HepG2 (cell line): ENCODE measurements at regions not wholly inside any gene's neighbourhood (a gene's known extent, or its start where the extent isn't known, plus 50 kb on each side); places are given as distances from the start of the nearest gene placed in this dataset.

Experiments
- ATAC-seq: fragments of 200-7000 bp; cut with Tn5 transposase; 3 replicates; pipeline ENCODE4 v1.9.1; 2020; ENCODE audit warnings: mild to moderate bottlenecking, moderate library complexity
- BruUV-seq: library from RNA; stranded (reverse); fragments of 400-500 nt; replicated peaks from 2 replicates; lab custom pipeline; 2021; lab: Mats Ljungman, UMichigan
- CTCF ChIA-PET: fragments of 300-600 bp; formaldehyde crosslinking; extraction: SDS; loops from one replicate; lab custom pipeline; 2021; ENCODE audit warnings: low total read pairs, inconsistent platforms, low intra/inter-chr PET ratio; lab: Yijun Ruan, JAX
- POLR2A ChIA-PET: fragments of 350-600 bp; sonication (Branson Sonifier 250); formaldehyde crosslinking; loops from one replicate; lab custom pipeline; 2020; ENCODE audit warnings: antibody characterized with exemption, inconsistent platforms; lab: Yijun Ruan, JAX
- DNase-seq: peaks from one replicate; pipeline ENCODE4 v3.0.0-alpha.2; 2015; ENCODE audit warnings: low spot score
- FAIRE-seq: peaks from 3 replicates; lab custom pipeline; 2011; peaks lifted over from hg19 to GRCh38; lab: Jason Lieb, UNC
- H2AFZ ChIP-seq: one replicate; pipeline ENCODE4 v1.6.1; 2011; ENCODE audit warnings: low read length, inconsistent platforms
- H3K27ac ChIP-seq: fragments of 300-600 bp; 3 replicates; pipeline ENCODE4 v1.8.0; 2011; ENCODE audit warnings: mixed run types, mild to moderate bottlenecking, mixed read lengths, low read length, inconsistent platforms; ENCODE audit not compliant: insufficient read depth; ENCODE audit errors: extremely low read length
- H3K27me3 ChIP-seq, 2 experiments: fragments of 200-600 bp in 1 of 2; 2 replicates in 1 of 2; 3 replicates in 1 of 2; pipeline versions ENCODE4 v1.6.0 to v1.8.0; 2011; ENCODE audit warnings: low read length in 2 of 2, mild to moderate bottlenecking in 2 of 2, moderate library complexity in 2 of 2, inconsistent platforms in 1 of 2; ENCODE audit not compliant: insufficient read depth in 2 of 2, control insufficient read depth in 1 of 2
- H3K36me3 ChIP-seq, 2 experiments: fragments of 200-600 bp in 1 of 2; replicated peaks in 1 of 2; 2 replicates in 1 of 2; 3 replicates in 1 of 2; pipeline versions ENCODE4 v1.5.1 to v1.8.0; 2011; ENCODE audit warnings: low read length in 2 of 2, inconsistent platforms in 1 of 2; ENCODE audit not compliant: insufficient read depth in 2 of 2, control insufficient read depth in 1 of 2
- H3K4me1 ChIP-seq: 2 replicates; pipeline ENCODE4 v1.5.1; 2012; ENCODE audit warnings: low read length, inconsistent platforms; ENCODE audit not compliant: insufficient read depth
- H3K4me2 ChIP-seq: 2 replicates; pipeline ENCODE4 v1.6.0; 2011; ENCODE audit warnings: low read depth, low read length, inconsistent platforms
- H3K4me3 ChIP-seq, 3 experiments: fragments of 200-600 bp in 1 of 3; sonication (generic), shearing (Covaris generic) in 1 of 3; replicated peaks in 1 of 3; 2 replicates each; pipeline ENCODE4 v1.5.1; 2011 to 2016; ENCODE audit warnings: low read length in 3 of 3, inconsistent platforms in 2 of 3, low read depth in 2 of 3, mild to moderate bottlenecking in 2 of 3, control low read depth in 1 of 3, mixed read lengths in 1 of 3; ENCODE audit not compliant: insufficient read depth in 1 of 3
- H3K79me2 ChIP-seq: one replicate; pipeline ENCODE4 v1.6.1; 2011; ENCODE audit warnings: low read length, inconsistent platforms; ENCODE audit not compliant: insufficient read depth
- H3K9ac ChIP-seq: 2 replicates; pipeline ENCODE4 v1.6.0; 2011; ENCODE audit warnings: mild to moderate bottlenecking, low read depth, low read length, inconsistent platforms; ENCODE audit not compliant: insufficient read depth
- H3K9me3 ChIP-seq: 2 replicates; pipeline ENCODE4 v1.5.1; 2012; ENCODE audit warnings: mild to moderate bottlenecking, low read length
- H4K20me1 ChIP-seq: 2 replicates; pipeline ENCODE4 v1.6.0; 2011; ENCODE audit warnings: inconsistent platforms, mild to moderate bottlenecking, low read length, moderate library complexity; ENCODE audit not compliant: insufficient read depth
- ATF7 ChIP-seq, 2 experiments: fragments of 450-650 bp in 1 of 2; sonication (generic) in 1 of 2; formaldehyde crosslinking in 1 of 2; IDR thresholded peaks; 2 replicates each; pipeline versions ENCODE4 v1.4.0 to v1.6.1; 2016 to 2020; ENCODE audit warnings: antibody characterized with exemption in 1 of 2, mild to moderate bottlenecking in 1 of 2, missing genetic modification reagents in 1 of 2
- CREB1 ChIP-seq, 2 experiments: fragments of 450-650 bp in 1 of 2; IDR thresholded peaks; 2 replicates each; pipeline ENCODE4 v1.6.1; 2016 to 2017; ENCODE audit warnings: control low read depth in 1 of 2, mild to moderate bottlenecking in 1 of 2, missing compliant biosample characterization in 1 of 2, missing genetic modification characterization in 1 of 2
- MAZ ChIP-seq, 2 experiments: sonication (generic) in 1 of 2; formaldehyde crosslinking in 1 of 2; IDR thresholded peaks; 2 replicates each; pipeline versions ENCODE4 v1.5.0 to v1.6.1; 2012 to 2020; ENCODE audit warnings: low read depth in 2 of 2, mild to moderate bottlenecking in 2 of 2, borderline replicate concordance in 1 of 2, improper control_type of control experiment in 1 of 2, low read length in 1 of 2, missing genetic modification reagents in 1 of 2, moderate library complexity in 1 of 2
- SP4 ChIP-seq: sonication (generic); formaldehyde crosslinking; IDR thresholded peaks from 2 replicates; pipeline ENCODE4 v1.8.1; 2023; ENCODE audit warnings: mild to moderate bottlenecking, missing genetic modification reagents
- ZBTB39 ChIP-seq: sonication (generic); formaldehyde crosslinking; IDR thresholded peaks from 2 replicates; pipeline ENCODE4 v1.5.0; 2020; ENCODE audit warnings: missing genetic modification reagents
- ZNF138 ChIP-seq: sonication (generic); formaldehyde crosslinking; IDR thresholded peaks from 2 replicates; pipeline ENCODE4 v1.5.0; 2020; ENCODE audit warnings: mild to moderate bottlenecking, low read depth, missing genetic modification reagents
- ZNF230 ChIP-seq: sonication (generic); formaldehyde crosslinking; IDR thresholded peaks from 2 replicates; pipeline ENCODE4 v1.4.0; 2020; ENCODE audit warnings: mild to moderate bottlenecking, missing genetic modification reagents
- ZNF333 ChIP-seq: sonication (generic); formaldehyde crosslinking; IDR thresholded peaks from 2 replicates; pipeline ENCODE4 v1.4.0; 2020; ENCODE audit warnings: mild to moderate bottlenecking, missing genetic modification reagents, borderline replicate concordance
- ZNF354B ChIP-seq: sonication (generic); formaldehyde crosslinking; IDR thresholded peaks from 2 replicates; pipeline ENCODE4 v1.8.0; 2022; ENCODE audit warnings: mild to moderate bottlenecking, missing genetic modification reagents
- ZNF441 ChIP-seq: sonication (generic); formaldehyde crosslinking; IDR thresholded peaks from 2 replicates; pipeline ENCODE4 v1.7.0; 2021; ENCODE audit warnings: missing genetic modification reagents, borderline replicate concordance
- ZNF569 ChIP-seq: sonication (generic); formaldehyde crosslinking; IDR thresholded peaks from 2 replicates; pipeline ENCODE4 v1.5.0; 2020; ENCODE audit warnings: mild to moderate bottlenecking, missing genetic modification reagents, moderate library complexity, borderline replicate concordance
- WGBS: methylation state at CpG from one replicate; pipeline ENCODE4 v1.1.6; 2017; ENCODE audit warnings: low lambda C conversion rate; 5-methylcytosine and 5-hydroxymethylcytosine counted together
- in situ Hi-C: cut with HindIII; loops from 2 replicates; pipeline ENCODE4 v1.10.0; 2017; ENCODE audit warnings: low pct_unique_long_range_greater_than_20kb; ENCODE audit not compliant: extremely low pct_ligation_motif_present
- intact Hi-C: fragments of 100-400 bp; cut with micrococcal nuclease; formaldehyde crosslinking; loops from one replicate; pipeline ENCODE4 v1.10.0; 2022; ENCODE audit not compliant: unreplicated experiment
- TF ChIP-seq, protein P1 (sequence below): sonication (generic); formaldehyde crosslinking; IDR thresholded peaks from 2 replicates; pipeline ENCODE4 v1.8.0; 2022; ENCODE audit warnings: mild to moderate bottlenecking, missing genetic modification reagents; ENCODE audit not compliant: insufficient replicate concordance
- TF ChIP-seq, protein P2 (sequence below): sonication (generic); formaldehyde crosslinking; conservative IDR thresholded peaks from 2 replicates; pipeline ENCODE4 v1.8.0; 2022; ENCODE audit warnings: low read depth, missing genetic modification reagents

- no peak overlapping the region for H3K9ac ChIP-seq
- no peak overlapping the region for H3K4me3 ChIP-seq
- no peak for DNase-seq
- H3K27me3 ChIP-seq: no peaks in the 10 kb centered on the region
- H4K20me1 ChIP-seq: no peaks in the 10 kb centered on the region
- no peak overlapping the region for H2AFZ ChIP-seq
- TF ChIP-seq MAZ (IDR thresholded peaks at IDR 0.05; ENCODE audit: borderline replicate concordance, low read depth, low read length): no peak
- no peak for TF ChIP-seq MAZ (CRISPR knock-in tag; IDR thresholded peaks at IDR 0.05; ENCODE audit: low read depth)
- peak; percentile 69 for TF ChIP-seq ATF7 (IDR thresholded peaks at IDR 0.05)
- TF ChIP-seq ATF7 (CRISPR knock-in tag; IDR thresholded peaks at IDR 0.05): no peak
- TF ChIP-seq ZNF569 (CRISPR knock-in tag): no peak
- peak; percentile 57 for TF ChIP-seq CREB1 (IDR thresholded peaks at IDR 0.05)
- no peak for TF ChIP-seq CREB1 (CRISPR knock-in tag; IDR thresholded peaks at IDR 0.05)
- TF ChIP-seq, all 625 proteins: peak for 2
- FAIRE-seq (no peak), ATAC-seq (no peak)
- ChIA-PET CTCF (no interaction called here), POLR2A (no interaction called here)
- no peaks in the 10 kb centered on the region for H3K4me1 ChIP-seq
- H3K27ac ChIP-seq: no peak overlapping the region
- H3K9me3 ChIP-seq: no peaks in the 10 kb centered on the region
- in situ Hi-C loops: no loop called here
- WGBS: 0% methylated on average over 2 of the region's 2 CpGs
- intact Hi-C loops: no loop called here
- H3K4me2 ChIP-seq: no peak overlapping the region
- H3K36me3 ChIP-seq: no peaks in the 10 kb centered on the region
- no peaks in the 10 kb centered on the region for H3K79me2 ChIP-seq
- BruUV-seq: no TSS peak
Measured at GRCh38 chr3:163543662-163544061, 1534.6 kb downstream of the SI start.

DNA sequence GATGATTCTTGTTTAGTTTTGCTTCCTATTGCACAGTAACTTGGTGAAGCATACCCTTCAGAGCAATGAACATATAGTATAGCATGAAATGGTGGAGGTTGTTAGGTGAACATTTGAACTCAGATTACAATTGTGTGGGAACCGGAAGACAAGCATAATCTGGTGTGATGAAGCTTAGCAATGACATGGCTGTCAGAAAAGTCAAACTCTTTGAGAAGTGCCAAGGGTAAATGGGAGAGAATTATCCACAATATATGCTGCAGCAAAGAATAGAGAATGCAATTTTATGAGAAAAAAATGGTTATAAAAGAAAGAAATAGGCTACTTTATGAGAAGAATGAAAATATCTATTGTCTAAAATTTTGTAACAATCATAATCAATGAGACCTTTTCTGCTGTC, 1536.7 kb downstream of the SI start:
- Histone ChIP-seq H3K27me3 (no peaks in the 10 kb centered on the region), H3K27ac (no peak overlapping the region), H3K4me3 (no peak overlapping the region), H2AFZ (no peak overlapping the region), H3K4me1 (no peaks in the 10 kb centered on the region), H3K9ac (no peak overlapping the region), H3K4me2 (no peak overlapping the region), H3K79me2 (no peaks in the 10 kb centered on the region), H3K9me3 (no peaks in the 10 kb centered on the region), H3K36me3 (no peaks in the 10 kb centered on the region), H4K20me1 (no peaks in the 10 kb centered on the region)
- intact Hi-C loops: no loop called here
- ATAC-seq (no peak), DNase-seq (no peak), FAIRE-seq (no peak)
- BruUV-seq: no TSS peak
- POLR2A ChIA-PET: no interaction called here
- in situ Hi-C loops: no loop called here
- 31% methylated on average over 1 of the region's 1 CpG for WGBS
- CTCF ChIA-PET: no interaction called here
- TF ChIP-seq, protein P1, sequence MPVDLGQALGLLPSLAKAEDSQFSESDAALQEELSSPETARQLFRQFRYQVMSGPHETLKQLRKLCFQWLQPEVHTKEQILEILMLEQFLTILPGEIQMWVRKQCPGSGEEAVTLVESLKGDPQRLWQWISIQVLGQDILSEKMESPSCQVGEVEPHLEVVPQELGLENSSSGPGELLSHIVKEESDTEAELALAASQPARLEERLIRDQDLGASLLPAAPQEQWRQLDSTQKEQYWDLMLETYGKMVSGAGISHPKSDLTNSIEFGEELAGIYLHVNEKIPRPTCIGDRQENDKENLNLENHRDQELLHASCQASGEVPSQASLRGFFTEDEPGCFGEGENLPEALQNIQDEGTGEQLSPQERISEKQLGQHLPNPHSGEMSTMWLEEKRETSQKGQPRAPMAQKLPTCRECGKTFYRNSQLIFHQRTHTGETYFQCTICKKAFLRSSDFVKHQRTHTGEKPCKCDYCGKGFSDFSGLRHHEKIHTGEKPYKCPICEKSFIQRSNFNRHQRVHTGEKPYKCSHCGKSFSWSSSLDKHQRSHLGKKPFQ (CRISPR knock-in tag): no peak
- TF ChIP-seq ZNF354B (CRISPR knock-in tag): no peak
- TF ChIP-seq, protein P2, sequence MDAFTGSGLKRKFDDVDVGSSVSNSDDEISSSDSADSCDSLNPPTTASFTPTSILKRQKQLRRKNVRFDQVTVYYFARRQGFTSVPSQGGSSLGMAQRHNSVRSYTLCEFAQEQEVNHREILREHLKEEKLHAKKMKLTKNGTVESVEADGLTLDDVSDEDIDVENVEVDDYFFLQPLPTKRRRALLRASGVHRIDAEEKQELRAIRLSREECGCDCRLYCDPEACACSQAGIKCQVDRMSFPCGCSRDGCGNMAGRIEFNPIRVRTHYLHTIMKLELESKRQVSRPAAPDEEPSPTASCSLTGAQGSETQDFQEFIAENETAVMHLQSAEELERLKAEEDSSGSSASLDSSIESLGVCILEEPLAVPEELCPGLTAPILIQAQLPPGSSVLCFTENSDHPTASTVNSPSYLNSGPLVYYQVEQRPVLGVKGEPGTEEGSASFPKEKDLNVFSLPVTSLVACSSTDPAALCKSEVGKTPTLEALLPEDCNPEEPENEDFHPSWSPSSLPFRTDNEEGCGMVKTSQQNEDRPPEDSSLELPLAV (CRISPR knock-in tag): no peak
- TF ChIP-seq SP4 (CRISPR knock-in tag): no peak
- TF ChIP-seq ZNF333: no peak
- no peak for TF ChIP-seq ZNF138 (CRISPR knock-in tag)
- TF ChIP-seq ZNF441 (CRISPR knock-in tag): no peak
- TF ChIP-seq ZBTB39 (CRISPR knock-in tag): no peak
- TF ChIP-seq ZNF230: no peak
